ENCODE measurements at regions not wholly inside any gene's neighbourhood (a gene's known extent, or its start where the extent isn't known, plus 50 kb on each side); places are given as distances from the start of the nearest gene placed in this dataset.

DNA sequence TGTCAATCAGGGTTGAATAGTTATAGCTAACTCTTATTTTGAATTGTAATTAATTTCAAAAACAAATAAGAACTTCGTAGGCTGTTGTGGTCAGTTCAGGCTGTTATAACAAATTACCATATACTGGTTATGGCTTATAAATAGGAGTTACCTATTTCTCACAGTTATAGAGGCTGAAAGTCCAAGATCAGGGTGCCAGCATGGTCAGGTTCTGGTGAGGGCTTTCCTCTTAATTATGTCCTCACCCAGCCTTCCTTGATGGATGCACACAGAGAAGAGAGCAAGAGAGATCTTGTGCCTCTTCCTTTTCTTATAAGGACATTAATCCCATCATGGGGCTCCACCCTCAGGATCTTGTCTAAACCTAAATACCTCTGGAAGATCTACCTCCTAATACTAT is 265.9 kb upstream of the SUCLG2 start:
- ATAC-seq (no peak), DNase-seq (no peak)
- TF ChIP-seq, protein P1, sequence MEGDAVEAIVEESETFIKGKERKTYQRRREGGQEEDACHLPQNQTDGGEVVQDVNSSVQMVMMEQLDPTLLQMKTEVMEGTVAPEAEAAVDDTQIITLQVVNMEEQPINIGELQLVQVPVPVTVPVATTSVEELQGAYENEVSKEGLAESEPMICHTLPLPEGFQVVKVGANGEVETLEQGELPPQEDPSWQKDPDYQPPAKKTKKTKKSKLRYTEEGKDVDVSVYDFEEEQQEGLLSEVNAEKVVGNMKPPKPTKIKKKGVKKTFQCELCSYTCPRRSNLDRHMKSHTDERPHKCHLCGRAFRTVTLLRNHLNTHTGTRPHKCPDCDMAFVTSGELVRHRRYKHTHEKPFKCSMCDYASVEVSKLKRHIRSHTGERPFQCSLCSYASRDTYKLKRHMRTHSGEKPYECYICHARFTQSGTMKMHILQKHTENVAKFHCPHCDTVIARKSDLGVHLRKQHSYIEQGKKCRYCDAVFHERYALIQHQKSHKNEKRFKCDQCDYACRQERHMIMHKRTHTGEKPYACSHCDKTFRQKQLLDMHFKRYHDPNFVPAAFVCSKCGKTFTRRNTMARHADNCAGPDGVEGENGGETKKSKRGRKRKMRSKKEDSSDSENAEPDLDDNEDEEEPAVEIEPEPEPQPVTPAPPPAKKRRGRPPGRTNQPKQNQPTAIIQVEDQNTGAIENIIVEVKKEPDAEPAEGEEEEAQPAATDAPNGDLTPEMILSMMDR (IDR thresholded peaks at IDR 0.05) = no peak
- intact Hi-C loops (cut with DNase I, micrococcal nuclease) = no loop called here
- H3K4me1 ChIP-seq (ENCODE audit: low read depth) = no peaks in the 10 kb centered on the region
- no peak overlapping the region for H3K4me3 ChIP-seq
- H3K36me3 ChIP-seq (ENCODE audit: low read depth) = no peaks in the 10 kb centered on the region
- H3K9me3 ChIP-seq = peaks cover 3% of the 10 kb centered on the region

DNA sequence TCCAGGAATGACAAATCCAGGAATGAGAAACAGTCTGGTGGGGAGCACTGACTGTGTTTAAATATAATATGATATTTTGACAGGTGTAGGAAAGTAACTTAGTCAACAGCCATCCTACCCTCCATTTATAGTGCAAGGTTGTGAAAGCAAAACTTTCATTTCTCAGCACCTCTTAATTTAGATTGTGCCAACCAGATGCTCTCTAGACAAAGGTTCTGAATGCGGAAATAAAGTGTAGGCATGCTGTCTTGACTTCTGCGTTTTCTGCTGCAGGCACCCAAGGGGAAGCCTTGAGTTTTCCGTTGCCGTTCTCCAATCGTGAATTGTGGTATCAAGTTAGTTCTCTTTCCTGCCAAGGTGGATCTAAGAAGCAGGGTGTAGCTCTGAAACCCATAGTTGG is 261.9 kb upstream of the SUCLG2 start:
- no peak for ATAC-seq
- DNase-seq = no peak
- Histone ChIP-seq H3K4me1 (ENCODE audit: low read depth) (no peaks in the 10 kb centered on the region), H3K9me3 (no peaks in the 10 kb centered on the region), H3K36me3 (ENCODE audit: low read depth) (no peaks in the 10 kb centered on the region), H3K4me3 (no peak overlapping the region)
- intact Hi-C loops (cut with DNase I, micrococcal nuclease) = no loop called here
- TF ChIP-seq, protein P1 (IDR thresholded peaks at IDR 0.05) = no peak

DNA sequence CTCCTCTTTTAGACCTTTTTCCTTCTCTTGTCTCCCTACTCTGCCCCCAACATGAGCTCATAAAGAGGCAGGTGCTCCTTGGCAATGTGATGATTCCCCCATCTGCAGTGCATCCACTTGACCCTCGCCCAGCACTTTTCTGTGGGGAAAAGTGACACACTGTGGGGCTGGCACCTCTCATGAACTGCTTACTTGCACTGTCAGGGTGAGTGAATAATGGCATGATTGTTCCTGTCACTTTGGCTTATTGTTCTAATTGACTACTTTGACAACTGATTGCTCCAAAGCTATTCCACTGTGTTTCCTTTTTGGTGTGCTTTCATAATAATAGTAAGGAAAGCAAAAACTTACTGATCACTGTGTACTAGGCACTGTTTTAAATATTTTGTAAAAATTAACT is 253.3 kb upstream of the SUCLG2 start:
- Histone ChIP-seq H3K4me3 (no peak overlapping the region), H3K36me3 (ENCODE audit: low read depth) (no peaks in the 10 kb centered on the region), H3K9me3 (no peaks in the 10 kb centered on the region), H3K4me1 (ENCODE audit: low read depth) (no peaks in the 10 kb centered on the region)
- DNase-seq = no peak
- TF ChIP-seq, protein P1 (IDR thresholded peaks at IDR 0.05) = no peak
- ATAC-seq = no peak
- intact Hi-C loops (cut with DNase I, micrococcal nuclease) = no loop called here

DNA sequence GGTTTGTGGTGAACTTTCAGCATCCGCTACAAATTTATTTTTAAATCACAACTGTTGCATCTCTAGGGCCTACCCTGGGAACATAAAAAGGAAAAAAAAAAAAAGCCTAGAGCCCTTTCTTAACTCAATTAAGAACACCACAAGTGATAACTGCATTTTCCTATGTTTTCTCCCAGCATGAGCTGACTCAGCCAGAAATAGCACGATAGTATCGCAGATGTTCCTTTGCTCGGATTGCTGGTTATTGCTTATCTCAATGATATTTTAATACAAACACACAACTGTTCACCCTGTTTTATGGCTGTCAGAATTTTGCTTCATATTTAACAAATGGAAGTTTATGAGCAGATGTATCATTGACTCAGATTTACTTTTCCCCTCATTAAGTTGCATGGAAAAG is 251.8 kb upstream of the SUCLG2 start:
- no peak for DNase-seq
- no peak overlapping the region for H3K4me3 ChIP-seq
- no peak for ATAC-seq
- no peaks in the 10 kb centered on the region for H3K9me3 ChIP-seq
- TF ChIP-seq, protein P1 (IDR thresholded peaks at IDR 0.05) = no peak
- H3K36me3 ChIP-seq (ENCODE audit: low read depth) = no peaks in the 10 kb centered on the region
- intact Hi-C loops (cut with DNase I, micrococcal nuclease) = no loop called here
- H3K4me1 ChIP-seq (ENCODE audit: low read depth) = no peaks in the 10 kb centered on the region

DNA sequence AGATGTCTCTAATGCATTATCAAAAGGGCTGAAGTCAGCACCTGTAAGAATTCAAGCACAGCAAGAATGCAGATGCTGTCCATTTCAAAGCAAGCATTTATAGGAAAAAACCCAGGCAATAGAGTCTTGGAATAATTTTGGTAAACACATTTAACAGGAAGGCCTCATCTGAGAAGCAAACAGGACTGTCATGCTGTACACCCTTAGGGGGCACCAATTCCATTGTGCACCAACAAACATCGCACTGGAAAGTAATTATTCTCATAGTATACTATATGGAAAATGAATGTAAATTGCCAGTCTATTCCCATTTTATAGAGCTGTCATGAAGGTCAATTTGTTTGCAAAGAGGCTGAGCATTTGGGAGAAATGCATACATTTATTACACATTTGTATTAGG is 247.3 kb upstream of the SUCLG2 start:
- Histone ChIP-seq H3K4me1 (ENCODE audit: low read depth) (no peaks in the 10 kb centered on the region), H3K9me3 (no peaks in the 10 kb centered on the region), H3K36me3 (ENCODE audit: low read depth) (no peaks in the 10 kb centered on the region), H3K4me3 (no peak overlapping the region)
- intact Hi-C loops (cut with DNase I, micrococcal nuclease) = no loop called here
- TF ChIP-seq, protein P1 (IDR thresholded peaks at IDR 0.05) = no peak
- DNase-seq = no peak
- no peak for ATAC-seq

DNA sequence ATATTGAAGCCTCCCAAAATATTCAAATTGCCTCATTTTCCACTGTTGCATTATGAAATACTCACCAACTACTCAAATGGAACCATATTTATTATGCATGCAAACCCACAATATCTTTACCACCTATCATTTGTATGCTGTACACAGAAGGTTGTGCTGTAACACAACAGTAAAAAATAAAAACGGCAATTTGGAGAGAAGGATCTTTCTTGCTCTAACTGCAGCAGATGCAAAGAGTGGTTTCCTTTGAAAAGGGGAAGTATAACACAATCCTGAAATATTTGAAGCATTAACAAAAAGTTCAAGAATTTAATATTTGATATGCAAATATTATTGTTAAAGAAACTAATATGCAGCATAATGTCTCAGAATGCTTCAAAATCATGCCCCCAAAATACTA is 244.5 kb upstream of the SUCLG2 start:
- Histone ChIP-seq H3K36me3 (ENCODE audit: low read depth) (no peaks in the 10 kb centered on the region), H3K4me1 (ENCODE audit: low read depth) (peaks cover 5% of the 10 kb centered on the region), H3K9me3 (no peaks in the 10 kb centered on the region), H3K4me3 (no peak overlapping the region)
- intact Hi-C loops (cut with DNase I, micrococcal nuclease) = no loop called here
- TF ChIP-seq, protein P1 (IDR thresholded peaks at IDR 0.05) = no peak
- ATAC-seq (no peak), DNase-seq (no peak)

Measured in mucosa of descending colon (tissue), 3 donors.